NT2/D1 (cell line): ENCODE measurements at regions not wholly inside any gene's neighbourhood (a gene's known extent, or its start where the extent isn't known, plus 50 kb on each side); places are given as distances from the start of the nearest gene placed in this dataset.

ENCODE experiments used
- YY1 ChIP-seq: IDR thresholded peaks from 2 replicates; pipeline ENCODE4 v1.6.1; 2011; ENCODE audit not compliant: insufficient read length, insufficient read depth
- ZNF274 ChIP-seq: IDR thresholded peaks from 2 replicates; pipeline ENCODE4 v1.6.1; 2011; ENCODE audit warnings: mild to moderate bottlenecking, low read depth, low read length

- TF ChIP-seq ZNF274, result no peak
- no peak for TF ChIP-seq YY1
Observed at GRCh38 chr16:59336136-59336695, 602.1 kb upstream of the GOT2 start.
